ENCODE measurements at regions not wholly inside any gene's neighbourhood (a gene's known extent, or its start where the extent isn't known, plus 50 kb on each side); places are given as distances from the start of the nearest gene placed in this dataset.

DNA sequence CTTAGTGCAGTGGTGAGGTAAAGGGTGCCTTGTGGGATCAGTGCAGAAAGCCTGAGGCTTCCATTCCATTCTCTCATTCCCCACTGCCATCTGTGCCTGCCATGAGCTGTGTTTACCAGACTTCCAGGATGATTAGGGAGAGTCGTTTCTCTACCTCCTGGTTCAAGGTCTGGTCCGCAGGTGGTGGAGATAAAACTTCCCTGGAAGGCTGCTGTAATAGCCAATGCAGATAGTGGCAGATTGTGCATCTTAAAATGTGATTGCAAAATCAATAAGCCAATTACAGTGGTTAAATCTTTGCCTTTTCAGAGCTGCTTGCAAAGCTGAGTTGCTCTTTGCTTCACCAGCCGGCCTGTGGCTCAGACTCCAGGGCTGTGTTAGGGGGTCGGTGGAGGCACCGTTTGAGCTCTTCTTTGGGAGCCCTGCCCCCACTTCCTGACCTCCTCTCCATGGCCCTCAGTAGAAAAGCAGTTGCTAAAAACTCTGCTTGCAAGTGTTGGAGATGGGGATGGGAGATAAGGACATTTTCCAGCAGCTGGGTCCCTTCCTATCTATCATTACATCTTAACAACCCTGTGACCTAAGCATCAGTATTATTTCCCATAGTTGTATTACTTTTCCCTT, 95.2 kb upstream of the HS6ST1 start:
- H3K4me3 ChIP-seq (ENCODE audit: low read length) = no peak overlapping the region
- H3K4me2 ChIP-seq (ENCODE audit: low read length) = no peak overlapping the region
- no peaks in the 10 kb centered on the region for H3K79me2 ChIP-seq (ENCODE audit: low read length)
- no peaks in the 10 kb centered on the region for H3K4me1 ChIP-seq (ENCODE audit: low read length)
- no peak for TF ChIP-seq CTCF (IDR thresholded peaks at IDR 0.05; ENCODE audit: low read depth, low read length)
- TF ChIP-seq EZH2phosphoT487 (IDR thresholded peaks at IDR 0.05; ENCODE audit: low read depth) = no peak
- H3K9me3 ChIP-seq (ENCODE audit: insufficient read depth, low read length) = no peaks in the 10 kb centered on the region
- H3K27ac ChIP-seq (ENCODE audit: low read length) = no peak overlapping the region
- H3K9ac ChIP-seq (ENCODE audit: low read length) = no peak overlapping the region
- no peaks in the 10 kb centered on the region for H3K36me3 ChIP-seq (replicated peaks; ENCODE audit: low read depth, low read length)
- H3K27me3 ChIP-seq (ENCODE audit: low read depth, low read length) = no peaks in the 10 kb centered on the region
- H4K20me1 ChIP-seq (ENCODE audit: insufficient read depth, low read length) = no peaks in the 10 kb centered on the region
- H2AFZ ChIP-seq (ENCODE audit: low read depth, low read length) = no peak overlapping the region

DNA sequence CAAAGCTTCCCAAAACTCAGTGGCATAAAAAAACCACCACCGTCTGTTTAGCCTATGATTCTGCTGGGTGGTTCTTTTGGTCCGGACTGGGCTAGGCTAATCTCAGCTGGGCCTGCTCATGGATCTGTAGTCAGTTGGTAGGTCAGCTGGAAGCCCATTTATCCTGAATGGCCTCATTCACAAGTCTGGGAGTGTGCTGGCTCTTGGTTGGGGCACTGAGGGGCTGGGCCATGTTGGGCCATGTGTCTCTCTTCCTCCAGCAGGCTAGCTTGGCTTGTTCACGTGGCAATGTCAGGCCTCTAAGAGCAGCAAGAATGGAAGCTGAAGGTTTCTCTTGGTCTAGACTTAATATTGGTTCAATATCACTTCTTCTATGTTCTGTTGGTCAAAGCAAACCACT, 95.7 kb upstream of the HS6ST1 start:
- H3K9ac ChIP-seq (ENCODE audit: low read length) = no peak overlapping the region
- no peak overlapping the region for H3K4me3 ChIP-seq (ENCODE audit: low read length)
- H4K20me1 ChIP-seq (ENCODE audit: insufficient read depth, low read length) = no peaks in the 10 kb centered on the region
- no peaks in the 10 kb centered on the region for H3K9me3 ChIP-seq (ENCODE audit: insufficient read depth, low read length)
- H3K4me1 ChIP-seq (ENCODE audit: low read length) = no peaks in the 10 kb centered on the region
- H3K36me3 ChIP-seq (replicated peaks; ENCODE audit: low read depth, low read length) = no peaks in the 10 kb centered on the region
- H3K4me2 ChIP-seq (ENCODE audit: low read length) = no peak overlapping the region
- no peaks in the 10 kb centered on the region for H3K79me2 ChIP-seq (ENCODE audit: low read length)
- H3K27ac ChIP-seq (ENCODE audit: low read length) = no peak overlapping the region
- H3K27me3 ChIP-seq (ENCODE audit: low read depth, low read length) = no peaks in the 10 kb centered on the region
- TF ChIP-seq CTCF (IDR thresholded peaks at IDR 0.05; ENCODE audit: low read depth, low read length) (no peak), EZH2phosphoT487 (IDR thresholded peaks at IDR 0.05; ENCODE audit: low read depth) (no peak)
- H2AFZ ChIP-seq (ENCODE audit: low read depth, low read length) = no peak overlapping the region

GRCh38 chr2:128414946-128415778, 96.5 kb upstream of the HS6ST1 start:
- H3K9me3 ChIP-seq (ENCODE audit: insufficient read depth, low read length) = no peaks in the 10 kb centered on the region
- no peaks in the 10 kb centered on the region for H3K79me2 ChIP-seq (ENCODE audit: low read length)
- no peak overlapping the region for H3K4me3 ChIP-seq (ENCODE audit: low read length)
- no peak overlapping the region for H2AFZ ChIP-seq (ENCODE audit: low read depth, low read length)
- H3K27me3 ChIP-seq (ENCODE audit: low read depth, low read length) = no peaks in the 10 kb centered on the region
- H3K4me1 ChIP-seq (ENCODE audit: low read length) = no peaks in the 10 kb centered on the region
- no peak for TF ChIP-seq EZH2phosphoT487 (IDR thresholded peaks at IDR 0.05; ENCODE audit: low read depth)
- TF ChIP-seq CTCF (IDR thresholded peaks at IDR 0.05; ENCODE audit: low read depth, low read length) = no peak
- H3K36me3 ChIP-seq (replicated peaks; ENCODE audit: low read depth, low read length) = no peaks in the 10 kb centered on the region
- no peak overlapping the region for H3K27ac ChIP-seq (ENCODE audit: low read length)
- H3K9ac ChIP-seq (ENCODE audit: low read length) = no peak overlapping the region
- no peak overlapping the region for H3K4me2 ChIP-seq (ENCODE audit: low read length)
- H4K20me1 ChIP-seq (ENCODE audit: insufficient read depth, low read length) = no peaks in the 10 kb centered on the region

GRCh38 chr2:128415779-128416061, 97.1 kb upstream of the HS6ST1 start:
- no peak overlapping the region for H3K4me3 ChIP-seq (ENCODE audit: low read length)
- TF ChIP-seq CTCF (IDR thresholded peaks at IDR 0.05; ENCODE audit: low read depth, low read length) = no peak
- no peak for TF ChIP-seq EZH2phosphoT487 (IDR thresholded peaks at IDR 0.05; ENCODE audit: low read depth)
- no peak overlapping the region for H2AFZ ChIP-seq (ENCODE audit: low read depth, low read length)

More at GRCh38 chr2:128415779-128416061, 97.1 kb upstream of the HS6ST1 start:
- no peak overlapping the region for H3K4me2 ChIP-seq (ENCODE audit: low read length)
- no peaks in the 10 kb centered on the region for H3K9me3 ChIP-seq (ENCODE audit: insufficient read depth, low read length)
- no peaks in the 10 kb centered on the region for H3K79me2 ChIP-seq (ENCODE audit: low read length)
- H3K27me3 ChIP-seq (ENCODE audit: low read depth, low read length) = no peaks in the 10 kb centered on the region
- no peaks in the 10 kb centered on the region for H3K4me1 ChIP-seq (ENCODE audit: low read length)
- H4K20me1 ChIP-seq (ENCODE audit: insufficient read depth, low read length) = no peaks in the 10 kb centered on the region
- no peak overlapping the region for H3K27ac ChIP-seq (ENCODE audit: low read length)
- H3K9ac ChIP-seq (ENCODE audit: low read length) = no peak overlapping the region
- no peaks in the 10 kb centered on the region for H3K36me3 ChIP-seq (replicated peaks; ENCODE audit: low read depth, low read length)
